HepG2 (cell line): ENCODE measurements at regions not wholly inside any gene's neighbourhood (a gene's known extent, or its start where the extent isn't known, plus 50 kb on each side); places are given as distances from the start of the nearest gene placed in this dataset.

Source experiments
- ATAC-seq: fragments of 200-7000 bp; cut with Tn5 transposase; 3 replicates; pipeline ENCODE4 v1.9.1; 2020; ENCODE audit warnings: mild to moderate bottlenecking, moderate library complexity
- BruUV-seq: library from RNA; stranded (reverse); fragments of 400-500 nt; replicated peaks from 2 replicates; lab custom pipeline; 2021; lab: Mats Ljungman, UMichigan
- CTCF ChIA-PET: fragments of 300-600 bp; formaldehyde crosslinking; extraction: SDS; loops from one replicate; lab custom pipeline; 2021; ENCODE audit warnings: low total read pairs, inconsistent platforms, low intra/inter-chr PET ratio; lab: Yijun Ruan, JAX
- POLR2A ChIA-PET: fragments of 350-600 bp; sonication (Branson Sonifier 250); formaldehyde crosslinking; loops from one replicate; lab custom pipeline; 2020; ENCODE audit warnings: antibody characterized with exemption, inconsistent platforms; lab: Yijun Ruan, JAX
- DNase-seq: peaks from one replicate; pipeline ENCODE4 v3.0.0-alpha.2; 2015; ENCODE audit warnings: low spot score
- FAIRE-seq: peaks from 3 replicates; lab custom pipeline; 2011; peaks lifted over from hg19 to GRCh38; lab: Jason Lieb, UNC
- H2AFZ ChIP-seq: one replicate; pipeline ENCODE4 v1.6.1; 2011; ENCODE audit warnings: low read length, inconsistent platforms
- H3K27ac ChIP-seq: fragments of 300-600 bp; 3 replicates; pipeline ENCODE4 v1.8.0; 2011; ENCODE audit warnings: mixed run types, mild to moderate bottlenecking, mixed read lengths, low read length, inconsistent platforms; ENCODE audit not compliant: insufficient read depth; ENCODE audit errors: extremely low read length
- H3K27me3 ChIP-seq, 2 experiments: fragments of 200-600 bp in 1 of 2; 2 replicates in 1 of 2; 3 replicates in 1 of 2; pipeline versions ENCODE4 v1.6.0 to v1.8.0; 2011; ENCODE audit warnings: low read length in 2 of 2, mild to moderate bottlenecking in 2 of 2, moderate library complexity in 2 of 2, inconsistent platforms in 1 of 2; ENCODE audit not compliant: insufficient read depth in 2 of 2, control insufficient read depth in 1 of 2
- H3K36me3 ChIP-seq, 2 experiments: fragments of 200-600 bp in 1 of 2; replicated peaks in 1 of 2; 2 replicates in 1 of 2; 3 replicates in 1 of 2; pipeline versions ENCODE4 v1.5.1 to v1.8.0; 2011; ENCODE audit warnings: low read length in 2 of 2, inconsistent platforms in 1 of 2; ENCODE audit not compliant: insufficient read depth in 2 of 2, control insufficient read depth in 1 of 2
- H3K4me1 ChIP-seq: 2 replicates; pipeline ENCODE4 v1.5.1; 2012; ENCODE audit warnings: low read length, inconsistent platforms; ENCODE audit not compliant: insufficient read depth
- H3K4me2 ChIP-seq: 2 replicates; pipeline ENCODE4 v1.6.0; 2011; ENCODE audit warnings: low read depth, low read length, inconsistent platforms
- H3K4me3 ChIP-seq, 3 experiments: fragments of 200-600 bp in 1 of 3; sonication (generic), shearing (Covaris generic) in 1 of 3; replicated peaks in 1 of 3; 2 replicates each; pipeline ENCODE4 v1.5.1; 2011 to 2016; ENCODE audit warnings: low read length in 3 of 3, inconsistent platforms in 2 of 3, low read depth in 2 of 3, mild to moderate bottlenecking in 2 of 3, control low read depth in 1 of 3, mixed read lengths in 1 of 3; ENCODE audit not compliant: insufficient read depth in 1 of 3
- H3K79me2 ChIP-seq: one replicate; pipeline ENCODE4 v1.6.1; 2011; ENCODE audit warnings: low read length, inconsistent platforms; ENCODE audit not compliant: insufficient read depth
- H3K9ac ChIP-seq: 2 replicates; pipeline ENCODE4 v1.6.0; 2011; ENCODE audit warnings: mild to moderate bottlenecking, low read depth, low read length, inconsistent platforms; ENCODE audit not compliant: insufficient read depth
- H3K9me3 ChIP-seq: 2 replicates; pipeline ENCODE4 v1.5.1; 2012; ENCODE audit warnings: mild to moderate bottlenecking, low read length
- H4K20me1 ChIP-seq: 2 replicates; pipeline ENCODE4 v1.6.0; 2011; ENCODE audit warnings: inconsistent platforms, mild to moderate bottlenecking, low read length, moderate library complexity; ENCODE audit not compliant: insufficient read depth
- ARID3A ChIP-seq: IDR thresholded peaks from 2 replicates; pipeline ENCODE4 v1.6.1; 2012; ENCODE audit warnings: low read depth, low read length, improper control_type of control experiment
- MATR3 ChIP-seq: sonication (generic); formaldehyde crosslinking; IDR thresholded peaks from 2 replicates; pipeline ENCODE4 v1.4.0; 2020; ENCODE audit warnings: missing genetic modification reagents
- MTF1 ChIP-seq: sonication (generic); formaldehyde crosslinking; IDR thresholded peaks from 2 replicates; pipeline ENCODE4 v1.5.0; 2020; ENCODE audit warnings: missing genetic modification reagents
- NONO ChIP-seq, 2 experiments: fragments of 450-650 bp in 1 of 2; sonication (generic) in 1 of 2; formaldehyde crosslinking in 1 of 2; IDR thresholded peaks in 1 of 2; conservative IDR thresholded peaks in 1 of 2; 2 replicates each; pipeline versions ENCODE4 v1.6.1 to v1.8.0; 2017 to 2022; ENCODE audit warnings: mild to moderate bottlenecking in 1 of 2, missing genetic modification reagents in 1 of 2, moderate library complexity in 1 of 2
- RBFOX2 ChIP-seq: fragments of 200-400 bp; formaldehyde crosslinking; IDR thresholded peaks from 2 replicates; pipeline ENCODE4 v1.6.1; 2017; ENCODE audit warnings: low read depth, mild to moderate bottlenecking, low read length
- RBM22 ChIP-seq: fragments of 200-400 bp; formaldehyde crosslinking; optimal IDR thresholded peaks from 2 replicates; pipeline ENCODE3; 2017; ENCODE audit warnings: mild to moderate bottlenecking, low read length, moderate library complexity
- SMAD1 ChIP-seq: sonication (generic); formaldehyde crosslinking; IDR thresholded peaks from 2 replicates; pipeline ENCODE4 v1.4.0; 2020; ENCODE audit warnings: missing genetic modification reagents, low read depth, mild to moderate bottlenecking, borderline replicate concordance
- SRSF9 ChIP-seq: fragments of 200-400 bp; formaldehyde crosslinking; IDR thresholded peaks from 2 replicates; pipeline ENCODE4 v1.6.1; 2018; ENCODE audit warnings: borderline replicate concordance, mild to moderate bottlenecking, low read depth, low read length; ENCODE audit not compliant: insufficient read depth, poor library complexity, severe bottlenecking
- ZFP36 ChIP-seq: fragments of 150-350 bp; IDR thresholded peaks from 2 replicates; pipeline ENCODE4 v1.6.1; 2018; ENCODE audit warnings: borderline replicate concordance, low read length, low read depth; ENCODE audit not compliant: partially characterized antibody
- in situ Hi-C: cut with HindIII; loops from 2 replicates; pipeline ENCODE4 v1.10.0; 2017; ENCODE audit warnings: low pct_unique_long_range_greater_than_20kb; ENCODE audit not compliant: extremely low pct_ligation_motif_present
- intact Hi-C: fragments of 100-400 bp; cut with micrococcal nuclease; formaldehyde crosslinking; loops from one replicate; pipeline ENCODE4 v1.10.0; 2022; ENCODE audit not compliant: unreplicated experiment
- TF ChIP-seq, protein P1 (sequence below): sonication (generic); formaldehyde crosslinking; IDR thresholded peaks from 2 replicates; pipeline ENCODE4 v1.5.0; 2020; ENCODE audit warnings: mild to moderate bottlenecking, missing genetic modification reagents
- TF ChIP-seq, protein P2 (sequence below): sonication (generic); formaldehyde crosslinking; IDR thresholded peaks from 2 replicates; pipeline ENCODE4 v1.4.0; 2020; ENCODE audit warnings: missing genetic modification reagents, borderline replicate concordance
- TF ChIP-seq, protein P3 (sequence below): sonication (generic); formaldehyde crosslinking; IDR thresholded peaks from 2 replicates; pipeline ENCODE4 v1.4.0; 2020; ENCODE audit warnings: missing genetic modification reagents

- H3K79me2 ChIP-seq, result no peaks in the 10 kb centered on the region
- H3K9ac ChIP-seq, result no peak overlapping the region
- H3K36me3 ChIP-seq, result no peaks in the 10 kb centered on the region
- in situ Hi-C loops, result no loop called here
- FAIRE-seq (no peak), ATAC-seq (no peak), DNase-seq (no peak)
- no peak overlapping the region for H3K4me3 ChIP-seq
- POLR2A ChIA-PET, result no interaction called here
- CTCF ChIA-PET, result no interaction called here
- H3K27me3 ChIP-seq, result no peaks in the 10 kb centered on the region
- BruUV-seq, result no TSS peak
- no peaks in the 10 kb centered on the region for H4K20me1 ChIP-seq
- intact Hi-C loops, result no loop called here
- H3K4me1 ChIP-seq, result no peaks in the 10 kb centered on the region
- H3K4me2 ChIP-seq, result no peak overlapping the region
- peaks cover 71% of the 10 kb centered on the region for H3K9me3 ChIP-seq
- H2AFZ ChIP-seq, result no peak overlapping the region
- no peak overlapping the region for H3K27ac ChIP-seq
- TF ChIP-seq, protein P1, sequence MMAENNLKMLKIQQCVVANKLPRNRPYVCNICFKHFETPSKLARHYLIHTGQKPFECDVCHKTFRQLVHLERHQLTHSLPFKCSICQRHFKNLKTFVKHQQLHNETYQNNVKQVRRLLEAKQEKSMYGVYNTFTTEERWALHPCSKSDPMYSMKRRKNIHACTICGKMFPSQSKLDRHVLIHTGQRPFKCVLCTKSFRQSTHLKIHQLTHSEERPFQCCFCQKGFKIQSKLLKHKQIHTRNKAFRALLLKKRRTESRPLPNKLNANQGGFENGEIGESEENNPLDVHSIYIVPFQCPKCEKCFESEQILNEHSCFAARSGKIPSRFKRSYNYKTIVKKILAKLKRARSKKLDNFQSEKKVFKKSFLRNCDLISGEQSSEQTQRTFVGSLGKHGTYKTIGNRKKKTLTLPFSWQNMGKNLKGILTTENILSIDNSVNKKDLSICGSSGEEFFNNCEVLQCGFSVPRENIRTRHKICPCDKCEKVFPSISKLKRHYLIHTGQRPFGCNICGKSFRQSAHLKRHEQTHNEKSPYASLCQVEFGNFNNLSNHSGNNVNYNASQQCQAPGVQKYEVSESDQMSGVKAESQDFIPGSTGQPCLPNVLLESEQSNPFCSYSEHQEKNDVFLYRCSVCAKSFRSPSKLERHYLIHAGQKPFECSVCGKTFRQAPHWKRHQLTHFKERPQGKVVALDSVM, result no peak
- TF ChIP-seq, protein P2, sequence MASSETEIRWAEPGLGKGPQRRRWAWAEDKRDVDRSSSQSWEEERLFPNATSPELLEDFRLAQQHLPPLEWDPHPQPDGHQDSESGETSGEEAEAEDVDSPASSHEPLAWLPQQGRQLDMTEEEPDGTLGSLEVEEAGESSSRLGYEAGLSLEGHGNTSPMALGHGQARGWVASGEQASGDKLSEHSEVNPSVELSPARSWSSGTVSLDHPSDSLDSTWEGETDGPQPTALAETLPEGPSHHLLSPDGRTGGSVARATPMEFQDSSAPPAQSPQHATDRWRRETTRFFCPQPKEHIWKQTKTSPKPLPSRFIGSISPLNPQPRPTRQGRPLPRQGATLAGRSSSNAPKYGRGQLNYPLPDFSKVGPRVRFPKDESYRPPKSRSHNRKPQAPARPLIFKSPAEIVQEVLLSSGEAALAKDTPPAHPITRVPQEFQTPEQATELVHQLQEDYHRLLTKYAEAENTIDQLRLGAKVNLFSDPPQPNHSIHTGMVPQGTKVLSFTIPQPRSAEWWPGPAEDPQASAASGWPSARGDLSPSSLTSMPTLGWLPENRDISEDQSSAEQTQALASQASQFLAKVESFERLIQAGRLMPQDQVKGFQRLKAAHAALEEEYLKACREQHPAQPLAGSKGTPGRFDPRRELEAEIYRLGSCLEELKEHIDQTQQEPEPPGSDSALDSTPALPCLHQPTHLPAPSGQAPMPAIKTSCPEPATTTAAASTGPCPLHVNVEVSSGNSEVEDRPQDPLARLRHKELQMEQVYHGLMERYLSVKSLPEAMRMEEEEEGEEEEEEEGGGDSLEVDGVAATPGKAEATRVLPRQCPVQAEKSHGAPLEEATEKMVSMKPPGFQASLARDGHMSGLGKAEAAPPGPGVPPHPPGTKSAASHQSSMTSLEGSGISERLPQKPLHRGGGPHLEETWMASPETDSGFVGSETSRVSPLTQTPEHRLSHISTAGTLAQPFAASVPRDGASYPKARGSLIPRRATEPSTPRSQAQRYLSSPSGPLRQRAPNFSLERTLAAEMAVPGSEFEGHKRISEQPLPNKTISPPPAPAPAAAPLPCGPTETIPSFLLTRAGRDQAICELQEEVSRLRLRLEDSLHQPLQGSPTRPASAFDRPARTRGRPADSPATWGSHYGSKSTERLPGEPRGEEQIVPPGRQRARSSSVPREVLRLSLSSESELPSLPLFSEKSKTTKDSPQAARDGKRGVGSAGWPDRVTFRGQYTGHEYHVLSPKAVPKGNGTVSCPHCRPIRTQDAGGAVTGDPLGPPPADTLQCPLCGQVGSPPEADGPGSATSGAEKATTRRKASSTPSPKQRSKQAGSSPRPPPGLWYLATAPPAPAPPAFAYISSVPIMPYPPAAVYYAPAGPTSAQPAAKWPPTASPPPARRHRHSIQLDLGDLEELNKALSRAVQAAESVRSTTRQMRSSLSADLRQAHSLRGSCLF (CRISPR knock-in tag), result no peak
- TF ChIP-seq, protein P3, sequence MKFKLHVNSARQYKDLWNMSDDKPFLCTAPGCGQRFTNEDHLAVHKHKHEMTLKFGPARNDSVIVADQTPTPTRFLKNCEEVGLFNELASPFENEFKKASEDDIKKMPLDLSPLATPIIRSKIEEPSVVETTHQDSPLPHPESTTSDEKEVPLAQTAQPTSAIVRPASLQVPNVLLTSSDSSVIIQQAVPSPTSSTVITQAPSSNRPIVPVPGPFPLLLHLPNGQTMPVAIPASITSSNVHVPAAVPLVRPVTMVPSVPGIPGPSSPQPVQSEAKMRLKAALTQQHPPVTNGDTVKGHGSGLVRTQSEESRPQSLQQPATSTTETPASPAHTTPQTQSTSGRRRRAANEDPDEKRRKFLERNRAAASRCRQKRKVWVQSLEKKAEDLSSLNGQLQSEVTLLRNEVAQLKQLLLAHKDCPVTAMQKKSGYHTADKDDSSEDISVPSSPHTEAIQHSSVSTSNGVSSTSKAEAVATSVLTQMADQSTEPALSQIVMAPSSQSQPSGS, result no peak
- no peak for TF ChIP-seq MTF1 (CRISPR knock-in tag)
- no peak for TF ChIP-seq RBFOX2
- no peak for TF ChIP-seq MATR3 (CRISPR knock-in tag)
- TF ChIP-seq SMAD1, result no peak
- TF ChIP-seq SRSF9, result no peak
- TF ChIP-seq ZFP36, result no peak
- TF ChIP-seq ARID3A, result no peak
- no peak for TF ChIP-seq RBM22
- TF ChIP-seq NONO (IDR thresholded peaks at IDR 0.05), result no peak
- no peak for TF ChIP-seq NONO (CRISPR knock-in tag; conservative IDR thresholded peaks at IDR 0.05)
These were observed 178.6 kb downstream of the POLR1F start for GRCh38 chr7:19530261-19530660.
